GM23338 (cell line): ENCODE measurements at regions not wholly inside any gene's neighbourhood (a gene's known extent, or its start where the extent isn't known, plus 50 kb on each side); places are given as distances from the start of the nearest gene placed in this dataset.

ENCODE experiments used
- ATAC-seq: fragments of 200-7000 bp; cut with Tn5 transposase; 3 replicates; pipeline ENCODE4 v1.9.1; 2020
- DNase-seq: peaks from one replicate; pipeline ENCODE4 v3.0.0-alpha.2; 2015; ENCODE audit warnings: low spot score
- H2AFZ ChIP-seq: fragments of 200-600 bp; sonication (generic); 2 replicates; pipeline ENCODE4 v1.8.0; 2016; ENCODE audit warnings: antibody characterized with exemption, mild to moderate bottlenecking, moderate library complexity
- H3F3A ChIP-seq: fragments of 200-600 bp; sonication (generic); replicated peaks from 2 replicates; pipeline ENCODE4 v1.8.0; 2017; ENCODE audit warnings: antibody characterized with exemption, mixed run types, low read depth
- H3K27ac ChIP-seq: fragments of 200-600 bp; sonication (generic); 2 replicates; pipeline ENCODE4 v1.6.1; 2016; ENCODE audit warnings: low read depth
- H3K27me3 ChIP-seq: fragments of 200-600 bp; sonication (generic); 2 replicates; pipeline ENCODE4 v1.8.0; 2016; ENCODE audit warnings: mild to moderate bottlenecking, mixed run types, moderate library complexity; ENCODE audit not compliant: insufficient read depth
- H3K36me3 ChIP-seq: fragments of 200-600 bp; sonication (generic); 2 replicates; pipeline ENCODE4 v1.8.0; 2016; ENCODE audit warnings: mild to moderate bottlenecking; ENCODE audit not compliant: insufficient read depth
- H3K4me1 ChIP-seq: fragments of 200-600 bp; sonication (generic); 2 replicates; pipeline ENCODE4 v1.8.0; 2016; ENCODE audit warnings: mild to moderate bottlenecking, moderate library complexity; ENCODE audit not compliant: insufficient read depth
- H3K4me2 ChIP-seq: fragments of 200-600 bp; sonication (generic); 2 replicates; pipeline ENCODE4 v1.7.1; 2017; ENCODE audit warnings: mixed run types
- H3K4me3 ChIP-seq: fragments of 200-600 bp; sonication (generic); 2 replicates; pipeline ENCODE4 v1.6.1; 2016; ENCODE audit warnings: mixed run types
- H3K79me2 ChIP-seq: fragments of 200-600 bp; sonication (generic); replicated peaks from 2 replicates; pipeline ENCODE4 v1.8.0; 2017; ENCODE audit warnings: mild to moderate bottlenecking; ENCODE audit not compliant: insufficient read depth
- H3K9me2 ChIP-seq: fragments of 200-600 bp; sonication (generic); 2 replicates; pipeline ENCODE4 v1.8.0; 2017; ENCODE audit not compliant: insufficient read depth
- H4K20me1 ChIP-seq: fragments of 200-600 bp; sonication (generic); replicated peaks from 2 replicates; pipeline ENCODE4 v1.8.0; 2017; ENCODE audit warnings: mild to moderate bottlenecking; ENCODE audit not compliant: insufficient read depth
- H3K27ac Mint-ChIP-seq: 2 replicates; pipeline ENCODE4 v1.8.0; 2020; ENCODE audit warnings: inconsistent platforms, mild to moderate bottlenecking, moderate library complexity, mixed read lengths
- H3K27me3 Mint-ChIP-seq: 3 replicates; pipeline ENCODE4 v1.8.0; 2022; ENCODE audit warnings: low read depth, mild to moderate bottlenecking, moderate library complexity, mixed read lengths, inconsistent platforms; ENCODE audit not compliant: insufficient read depth, poor library complexity
- H3K36me3 Mint-ChIP-seq: 3 replicates; pipeline ENCODE4 v1.8.0; 2021; ENCODE audit warnings: low read depth, mild to moderate bottlenecking, inconsistent platforms, moderate library complexity, mixed read lengths
- H3K4me1 Mint-ChIP-seq: 3 replicates; pipeline ENCODE4 v1.8.0; 2020; ENCODE audit warnings: mild to moderate bottlenecking, inconsistent platforms, mixed read lengths
- H3K4me3 Mint-ChIP-seq: 3 replicates; pipeline ENCODE4 v1.8.0; 2021; ENCODE audit warnings: moderate library complexity, mild to moderate bottlenecking, inconsistent platforms, mixed read lengths
- H3K9me3 Mint-ChIP-seq: 3 replicates; pipeline ENCODE4 v1.8.0; 2020; ENCODE audit warnings: moderate library complexity, mild to moderate bottlenecking, inconsistent platforms, mixed read lengths
- CREB1 ChIP-seq: fragments of 250-450 bp; sonication (Bioruptor Pico); IDR thresholded peaks from 2 replicates; pipeline ENCODE4 v1.5.0; 2020; ENCODE audit warnings: low read depth, mild to moderate bottlenecking, moderate library complexity
- CTCF ChIP-seq, 2 experiments: fragments of 200-600 bp in 1 of 2; sonication (generic) in 1 of 2; conservative IDR thresholded peaks; 2 replicates each; pipeline versions ENCODE4 v1.5.1 to v1.6.1; 2016 to 2017; ENCODE audit warnings: antibody characterized with exemption in 2 of 2, low read depth in 2 of 2, mild to moderate bottlenecking in 2 of 2, moderate library complexity in 1 of 2
- EZH2 ChIP-seq: fragments of 200-600 bp; sonication (generic); IDR thresholded peaks from one replicate; pipeline ENCODE4 v1.8.0; 2017; ENCODE audit warnings: antibody characterized with exemption, mild to moderate bottlenecking, low read depth; ENCODE audit not compliant: unreplicated experiment
- EZH2phosphoT487 ChIP-seq: fragments of 200-600 bp; sonication (generic); IDR thresholded peaks from one replicate; pipeline ENCODE4 v1.8.1; 2018; ENCODE audit warnings: antibody characterized with exemption; ENCODE audit not compliant: unreplicated experiment
- JUNB ChIP-seq: IDR thresholded peaks from one replicate; pipeline ENCODE4 v1.6.1; 2016; ENCODE audit warnings: antibody characterized with exemption; ENCODE audit not compliant: unreplicated experiment
- POLR2AphosphoS5 ChIP-seq: IDR thresholded peaks from 2 replicates; pipeline ENCODE4 v1.6.1; 2016; ENCODE audit warnings: antibody characterized with exemption, low read depth
- REST ChIP-seq: IDR thresholded peaks from one replicate; pipeline ENCODE4 v1.6.1; 2018; ENCODE audit warnings: antibody characterized with exemption; ENCODE audit not compliant: unreplicated experiment
- ZNF114 ChIP-seq: fragments of 250-450 bp; sonication (Bioruptor Pico); IDR thresholded peaks from 2 replicates; pipeline ENCODE4 v1.5.0; 2020; ENCODE audit warnings: mild to moderate bottlenecking, moderate library complexity
- ZNF331 ChIP-seq: fragments of 250-450 bp; sonication (Bioruptor Pico); IDR thresholded peaks from 2 replicates; pipeline ENCODE4 v1.5.0; 2020; ENCODE audit warnings: low read depth, mild to moderate bottlenecking, moderate library complexity
- ZNF462 ChIP-seq: fragments of 250-450 bp; sonication (Bioruptor Pico); IDR thresholded peaks from 2 replicates; pipeline ENCODE4 v1.5.0; 2020; ENCODE audit warnings: mild to moderate bottlenecking, moderate library complexity

GRCh38 chr12:16901946-16902345, 296.0 kb upstream of the LMO3 start:
- H3K36me3 Mint-ChIP-seq, result no peaks in the 10 kb centered on the region
- no peak overlapping the region for H3K27ac ChIP-seq
- TF ChIP-seq ZNF114 (CRISPR knock-in tag), result no peak
- no peak for TF ChIP-seq EZH2
- no peak for TF ChIP-seq JUNB
- TF ChIP-seq ZNF462 (CRISPR knock-in tag), result no peak
- no peaks in the 10 kb centered on the region for H3K9me2 ChIP-seq
- H3K4me1 Mint-ChIP-seq, result no peaks in the 10 kb centered on the region
- no peaks in the 10 kb centered on the region for H3K36me3 ChIP-seq
- H3K27me3 ChIP-seq, result no peaks in the 10 kb centered on the region
- H2AFZ ChIP-seq, result no peak overlapping the region
- H3K4me2 ChIP-seq, result no peak overlapping the region
- no peaks in the 10 kb centered on the region for H3K27me3 Mint-ChIP-seq
- no peaks in the 10 kb centered on the region for H4K20me1 ChIP-seq
- H3K79me2 ChIP-seq, result no peaks in the 10 kb centered on the region
- H3K27ac Mint-ChIP-seq, result no peak overlapping the region
- DNase-seq (no peak), ATAC-seq (no peak)
- no peaks in the 10 kb centered on the region for H3F3A ChIP-seq
- no peaks in the 10 kb centered on the region for H3K9me3 Mint-ChIP-seq
- H3K4me3 ChIP-seq, result no peak overlapping the region
- H3K4me1 ChIP-seq, result no peaks in the 10 kb centered on the region
- H3K4me3 Mint-ChIP-seq, result no peak overlapping the region

GRCh38 chr12:16893426-16893825, 287.5 kb upstream of the LMO3 start:
- no peak for DNase-seq
- Mint-ChIP-seq H3K36me3 (no peaks in the 10 kb centered on the region), H3K9me3 (peaks cover 6% of the 10 kb centered on the region; the same call in 2 of the 3 replicates), H3K4me3 (no peak overlapping the region), H3K27ac (no peak overlapping the region), H3K4me1 (no peaks in the 10 kb centered on the region), H3K27me3 (no peaks in the 10 kb centered on the region)
- no peak overlapping the region for H3K27ac ChIP-seq
- no peak for ATAC-seq
- no peaks in the 10 kb centered on the region for H3K79me2 ChIP-seq
- H3K36me3 ChIP-seq, result no peaks in the 10 kb centered on the region
- no peaks in the 10 kb centered on the region for H3K27me3 ChIP-seq
- H3F3A ChIP-seq, result no peaks in the 10 kb centered on the region
- no peaks in the 10 kb centered on the region for H4K20me1 ChIP-seq
- H3K9me2 ChIP-seq, result no peaks in the 10 kb centered on the region
- no peak overlapping the region for H2AFZ ChIP-seq
- H3K4me2 ChIP-seq, result no peak overlapping the region
- H3K4me1 ChIP-seq, result no peaks in the 10 kb centered on the region
- H3K4me3 ChIP-seq, result no peak overlapping the region
- TF ChIP-seq POLR2AphosphoS5 (no peak), ZNF114 (CRISPR knock-in tag) (no peak), EZH2phosphoT487 (no peak), CREB1 (no peak), REST (no peak), ZNF331 (CRISPR knock-in tag) (no peak), JUNB (no peak), EZH2 (no peak), CTCF (conservative IDR thresholded peaks at IDR 0.05; ENCODE audit: low read depth in 2 of 2) (no peak)
